ENCODE measurements at regions not wholly inside any gene's neighbourhood (a gene's known extent, or its start where the extent isn't known, plus 50 kb on each side); places are given as distances from the start of the nearest gene placed in this dataset.

- TF ChIP-seq CTCF (conservative IDR thresholded peaks at IDR 0.05): no peak
- H3K27ac ChIP-seq: no peak overlapping the region
Observed at GRCh38 chr11:97974798-97975498, 1045.8 kb upstream of the CNTN5 start.

GRCh38 chr11:97977726-97978125 lies 1043.0 kb upstream of the CNTN5 start:
- no peak for TF ChIP-seq CTCF (conservative IDR thresholded peaks at IDR 0.05)
- no peak overlapping the region for H3K27ac ChIP-seq

GRCh38 chr11:97979741-97980140 lies 1041.0 kb upstream of the CNTN5 start:
- no peak overlapping the region for H3K27ac ChIP-seq
- no peak for TF ChIP-seq CTCF (conservative IDR thresholded peaks at IDR 0.05)

- no peak overlapping the region for H3K27ac ChIP-seq
- TF ChIP-seq CTCF (conservative IDR thresholded peaks at IDR 0.05): no peak
Observed at GRCh38 chr11:97982512-97982911, 1038.2 kb upstream of the CNTN5 start.

- no peak overlapping the region for H3K27ac ChIP-seq
- no peak for TF ChIP-seq CTCF (conservative IDR thresholded peaks at IDR 0.05)
Observed at GRCh38 chr11:97989121-97989520, 1031.6 kb upstream of the CNTN5 start.

GRCh38 chr11:97990162-97990920 lies 1030.4 kb upstream of the CNTN5 start:
- no peak for TF ChIP-seq CTCF (conservative IDR thresholded peaks at IDR 0.05)
- H3K27ac ChIP-seq: no peak overlapping the region

- no peak for TF ChIP-seq CTCF (conservative IDR thresholded peaks at IDR 0.05)
- H3K27ac ChIP-seq: no peak overlapping the region
Observed at GRCh38 chr11:97993562-97993961, 1027.2 kb upstream of the CNTN5 start.
